ENCODE measurements at regions not wholly inside any gene's neighbourhood (a gene's known extent, or its start where the extent isn't known, plus 50 kb on each side); places are given as distances from the start of the nearest gene placed in this dataset.

DNA sequence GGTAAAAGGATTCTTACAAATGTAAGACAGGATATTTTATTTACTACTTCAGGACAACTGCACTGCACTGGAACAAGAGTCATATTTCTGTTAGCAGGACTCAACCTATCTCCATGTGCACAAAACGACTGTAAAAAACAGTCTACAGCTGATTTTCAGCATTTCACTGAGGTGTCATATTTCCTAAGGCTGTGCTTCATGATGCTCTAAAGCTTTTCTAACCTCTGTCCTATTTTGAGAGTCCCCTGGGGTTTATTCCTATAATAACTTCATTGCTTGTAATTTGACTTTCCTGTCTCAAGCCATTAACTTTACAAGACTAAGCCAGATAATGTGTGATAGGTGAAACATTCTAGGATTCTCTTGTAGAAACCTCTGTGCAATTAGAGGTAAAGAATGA lies 472.3 kb downstream of the HINT1 start:
- no peak overlapping the region for H3K27ac ChIP-seq (ENCODE audit: low read length)
- H3K4me3 ChIP-seq (ENCODE audit: low read length): no peak overlapping the region
- H3K36me3 ChIP-seq (replicated peaks; ENCODE audit: low read depth, low read length): no peaks in the 10 kb centered on the region
- TF ChIP-seq, protein P1, sequence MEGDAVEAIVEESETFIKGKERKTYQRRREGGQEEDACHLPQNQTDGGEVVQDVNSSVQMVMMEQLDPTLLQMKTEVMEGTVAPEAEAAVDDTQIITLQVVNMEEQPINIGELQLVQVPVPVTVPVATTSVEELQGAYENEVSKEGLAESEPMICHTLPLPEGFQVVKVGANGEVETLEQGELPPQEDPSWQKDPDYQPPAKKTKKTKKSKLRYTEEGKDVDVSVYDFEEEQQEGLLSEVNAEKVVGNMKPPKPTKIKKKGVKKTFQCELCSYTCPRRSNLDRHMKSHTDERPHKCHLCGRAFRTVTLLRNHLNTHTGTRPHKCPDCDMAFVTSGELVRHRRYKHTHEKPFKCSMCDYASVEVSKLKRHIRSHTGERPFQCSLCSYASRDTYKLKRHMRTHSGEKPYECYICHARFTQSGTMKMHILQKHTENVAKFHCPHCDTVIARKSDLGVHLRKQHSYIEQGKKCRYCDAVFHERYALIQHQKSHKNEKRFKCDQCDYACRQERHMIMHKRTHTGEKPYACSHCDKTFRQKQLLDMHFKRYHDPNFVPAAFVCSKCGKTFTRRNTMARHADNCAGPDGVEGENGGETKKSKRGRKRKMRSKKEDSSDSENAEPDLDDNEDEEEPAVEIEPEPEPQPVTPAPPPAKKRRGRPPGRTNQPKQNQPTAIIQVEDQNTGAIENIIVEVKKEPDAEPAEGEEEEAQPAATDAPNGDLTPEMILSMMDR (IDR thresholded peaks at IDR 0.05; ENCODE audit: low read depth, low read length): no peak
- no peak for TF ChIP-seq EZH2phosphoT487 (IDR thresholded peaks at IDR 0.05; ENCODE audit: low read depth)
- peaks cover 7% of the 10 kb centered on the region for H3K4me1 ChIP-seq (ENCODE audit: low read length)
- no peaks in the 10 kb centered on the region for H3K27me3 ChIP-seq (ENCODE audit: low read depth, low read length)
- no peak overlapping the region for H2AFZ ChIP-seq (ENCODE audit: low read depth, low read length)
- no peak overlapping the region for H3K9ac ChIP-seq (ENCODE audit: low read length)
- no peaks in the 10 kb centered on the region for H3K9me3 ChIP-seq (ENCODE audit: insufficient read depth, low read length)
- H3K79me2 ChIP-seq (ENCODE audit: low read length): no peaks in the 10 kb centered on the region
- H3K4me2 ChIP-seq (ENCODE audit: low read length): no peak overlapping the region
- H4K20me1 ChIP-seq (ENCODE audit: insufficient read depth, low read length): no peaks in the 10 kb centered on the region

DNA sequence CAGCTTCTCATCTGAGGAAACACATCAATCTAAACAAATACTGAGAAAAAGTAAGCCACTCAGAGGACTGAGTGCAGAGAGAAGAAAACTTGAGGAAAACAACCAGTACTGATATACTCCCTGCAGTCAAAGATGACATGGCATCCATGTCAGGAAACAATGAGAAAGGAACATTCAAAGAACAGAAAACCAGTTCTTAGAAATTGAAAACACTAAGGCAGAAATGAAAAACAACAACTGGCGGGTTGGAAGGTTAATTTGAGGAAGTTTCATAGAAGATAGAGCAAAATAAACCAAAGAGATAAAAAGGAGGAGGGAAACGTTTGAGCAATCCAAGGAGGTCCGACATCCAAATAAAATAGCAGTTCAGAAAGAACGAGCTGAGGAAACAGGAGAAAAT lies 475.2 kb downstream of the HINT1 start:
- no peak overlapping the region for H2AFZ ChIP-seq (ENCODE audit: low read depth, low read length)
- no peaks in the 10 kb centered on the region for H3K36me3 ChIP-seq (replicated peaks; ENCODE audit: low read depth, low read length)
- peaks cover 7% of the 10 kb centered on the region for H3K4me1 ChIP-seq (ENCODE audit: low read length)
- TF ChIP-seq EZH2phosphoT487 (IDR thresholded peaks at IDR 0.05; ENCODE audit: low read depth): no peak
- TF ChIP-seq, protein P1 (IDR thresholded peaks at IDR 0.05; ENCODE audit: low read depth, low read length): no peak
- no peak overlapping the region for H3K4me3 ChIP-seq (ENCODE audit: low read length)
- no peaks in the 10 kb centered on the region for H3K9me3 ChIP-seq (ENCODE audit: insufficient read depth, low read length)
- H3K27ac ChIP-seq (ENCODE audit: low read length): no peak overlapping the region
- no peak overlapping the region for H3K9ac ChIP-seq (ENCODE audit: low read length)
- H3K27me3 ChIP-seq (ENCODE audit: low read depth, low read length): no peaks in the 10 kb centered on the region
- no peak overlapping the region for H3K4me2 ChIP-seq (ENCODE audit: low read length)
- no peaks in the 10 kb centered on the region for H4K20me1 ChIP-seq (ENCODE audit: insufficient read depth, low read length)
- no peaks in the 10 kb centered on the region for H3K79me2 ChIP-seq (ENCODE audit: low read length)

DNA sequence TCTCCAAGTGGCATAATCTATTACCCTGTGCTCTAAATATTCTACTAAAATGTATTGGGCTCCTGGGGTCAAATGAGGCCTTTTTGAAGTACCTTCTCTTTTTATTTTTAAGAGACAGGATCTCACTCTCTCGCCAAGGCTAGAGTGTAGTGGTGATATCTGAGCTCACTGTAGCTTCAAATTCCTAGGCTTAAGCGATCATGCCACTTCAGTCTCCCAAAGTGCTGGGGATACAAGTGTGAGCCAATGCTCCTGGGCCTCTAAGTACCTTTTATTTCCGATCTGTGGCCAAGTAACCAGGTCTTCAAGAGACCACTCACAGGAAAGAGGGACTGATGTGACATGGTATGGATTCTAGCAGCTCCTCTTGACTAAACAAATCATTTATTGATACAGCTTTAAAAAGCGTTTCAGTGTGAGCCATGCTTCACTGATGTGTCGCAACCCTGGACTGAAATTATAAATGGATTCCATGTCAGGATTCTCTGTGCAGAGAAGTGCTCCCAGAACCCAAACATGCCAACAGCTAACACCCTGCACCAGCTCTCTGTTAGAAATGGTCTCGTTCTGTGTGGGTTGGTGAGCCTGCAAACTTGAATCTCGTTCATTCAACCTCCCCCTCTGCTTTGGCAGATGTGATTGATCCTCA lies 477.8 kb downstream of the HINT1 start:
- H3K79me2 ChIP-seq (ENCODE audit: low read length): no peaks in the 10 kb centered on the region
- H3K9ac ChIP-seq (ENCODE audit: low read length): no peak overlapping the region
- no peak overlapping the region for H3K4me2 ChIP-seq (ENCODE audit: low read length)
- H2AFZ ChIP-seq (ENCODE audit: low read depth, low read length): no peak overlapping the region
- no peaks in the 10 kb centered on the region for H3K9me3 ChIP-seq (ENCODE audit: insufficient read depth, low read length)
- no peaks in the 10 kb centered on the region for H4K20me1 ChIP-seq (ENCODE audit: insufficient read depth, low read length)
- H3K36me3 ChIP-seq (replicated peaks; ENCODE audit: low read depth, low read length): no peaks in the 10 kb centered on the region
- H3K4me1 ChIP-seq (ENCODE audit: low read length): peaks cover 3% of the 10 kb centered on the region
- H3K27me3 ChIP-seq (ENCODE audit: low read depth, low read length): no peaks in the 10 kb centered on the region
- no peak overlapping the region for H3K4me3 ChIP-seq (ENCODE audit: low read length)
- no peak overlapping the region for H3K27ac ChIP-seq (ENCODE audit: low read length)
- TF ChIP-seq EZH2phosphoT487 (IDR thresholded peaks at IDR 0.05; ENCODE audit: low read depth): no peak
- TF ChIP-seq, protein P1 (IDR thresholded peaks at IDR 0.05; ENCODE audit: low read depth, low read length): no peak

DNA sequence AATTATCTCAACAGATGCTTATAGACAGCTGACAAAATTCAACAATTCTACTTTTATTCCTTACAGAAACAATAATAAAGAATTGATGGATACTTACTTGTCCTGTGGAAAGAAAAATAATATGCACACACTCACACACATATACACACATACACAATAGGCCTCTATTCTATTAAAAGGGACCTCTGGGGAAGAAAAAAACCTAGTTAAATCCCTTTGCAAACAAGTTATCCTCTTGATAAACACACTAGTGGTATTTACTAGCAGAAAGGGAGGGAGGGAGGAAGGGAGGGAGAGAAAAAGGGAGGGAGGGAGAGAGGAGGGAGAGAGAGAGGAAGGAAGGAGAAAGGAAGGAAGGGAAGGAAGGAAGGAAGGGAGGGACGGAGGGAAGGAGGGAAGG lies 486.4 kb downstream of the HINT1 start:
- H3K27me3 ChIP-seq (ENCODE audit: low read depth, low read length): no peaks in the 10 kb centered on the region
- H3K9ac ChIP-seq (ENCODE audit: low read length): no peak overlapping the region
- no peak overlapping the region for H2AFZ ChIP-seq (ENCODE audit: low read depth, low read length)
- no peaks in the 10 kb centered on the region for H3K4me1 ChIP-seq (ENCODE audit: low read length)
- no peaks in the 10 kb centered on the region for H3K9me3 ChIP-seq (ENCODE audit: insufficient read depth, low read length)
- no peak for TF ChIP-seq EZH2phosphoT487 (IDR thresholded peaks at IDR 0.05; ENCODE audit: low read depth)
- TF ChIP-seq, protein P1 (IDR thresholded peaks at IDR 0.05; ENCODE audit: low read depth, low read length): no peak
- no peaks in the 10 kb centered on the region for H4K20me1 ChIP-seq (ENCODE audit: insufficient read depth, low read length)
- H3K4me2 ChIP-seq (ENCODE audit: low read length): no peak overlapping the region
- H3K4me3 ChIP-seq (ENCODE audit: low read length): no peak overlapping the region
- no peaks in the 10 kb centered on the region for H3K36me3 ChIP-seq (replicated peaks; ENCODE audit: low read depth, low read length)
- H3K27ac ChIP-seq (ENCODE audit: low read length): no peak overlapping the region
- no peaks in the 10 kb centered on the region for H3K79me2 ChIP-seq (ENCODE audit: low read length)
